ENCODE measurements at regions not wholly inside any gene's neighbourhood (a gene's known extent, or its start where the extent isn't known, plus 50 kb on each side); places are given as distances from the start of the nearest gene placed in this dataset.

- DNase-seq (ENCODE audit: low read depth in 3 of 3): no peak
Measured at GRCh38 chr13:61778531-61778930, 362.9 kb upstream of the PCDH20 start.

DNA sequence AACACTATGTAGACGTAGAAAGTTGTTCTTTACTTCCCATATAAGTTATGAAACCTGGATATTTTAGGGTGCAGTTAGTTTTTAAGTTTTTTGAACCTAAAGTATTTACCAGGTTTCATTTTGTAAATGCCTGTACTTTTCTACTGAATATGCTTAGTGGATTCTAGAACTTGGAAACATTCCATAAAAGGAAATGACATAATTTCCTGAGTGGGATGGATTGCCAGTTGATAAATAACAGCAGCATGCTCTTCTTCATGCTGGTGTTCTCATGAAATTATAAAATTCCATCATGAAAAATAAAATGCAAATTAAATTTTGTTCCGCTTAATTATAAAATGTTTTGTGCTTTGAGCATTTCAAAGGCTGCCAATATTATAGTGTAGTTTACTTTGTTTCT lies 362.2 kb upstream of the PCDH20 start:
- DNase-seq (ENCODE audit: low read depth in 3 of 3): no peak

DNA sequence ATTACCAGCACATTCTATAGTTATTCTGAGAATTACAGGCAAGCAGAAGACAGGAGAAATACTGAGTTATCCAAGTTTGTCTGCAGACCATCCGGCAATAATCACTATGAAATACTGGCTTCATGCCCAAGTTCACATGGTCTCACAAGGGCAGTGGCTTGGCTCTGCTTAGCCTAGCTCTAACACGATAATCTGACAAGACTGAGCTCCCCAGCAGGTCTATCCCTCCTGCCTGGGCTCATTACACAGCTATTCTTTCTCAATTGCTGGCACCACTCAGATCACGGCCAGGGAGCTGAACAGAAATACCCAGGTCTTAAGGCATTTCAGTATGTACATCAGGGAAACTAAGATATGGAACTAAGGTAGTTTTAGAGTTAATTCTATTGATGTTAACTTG lies 361.6 kb upstream of the PCDH20 start:
- no peak for DNase-seq (ENCODE audit: low read depth in 3 of 3)

GRCh38 chr13:61774903-61775302 lies 359.3 kb upstream of the PCDH20 start:
- no peak for DNase-seq (ENCODE audit: low read depth in 3 of 3)

- no peak for DNase-seq (ENCODE audit: low read depth in 3 of 3)
Measured at GRCh38 chr13:61770681-61771080, 355.0 kb upstream of the PCDH20 start.

- DNase-seq (ENCODE audit: low read depth in 3 of 3): no peak
Measured at GRCh38 chr13:61768175-61768574, 352.5 kb upstream of the PCDH20 start.

DNA sequence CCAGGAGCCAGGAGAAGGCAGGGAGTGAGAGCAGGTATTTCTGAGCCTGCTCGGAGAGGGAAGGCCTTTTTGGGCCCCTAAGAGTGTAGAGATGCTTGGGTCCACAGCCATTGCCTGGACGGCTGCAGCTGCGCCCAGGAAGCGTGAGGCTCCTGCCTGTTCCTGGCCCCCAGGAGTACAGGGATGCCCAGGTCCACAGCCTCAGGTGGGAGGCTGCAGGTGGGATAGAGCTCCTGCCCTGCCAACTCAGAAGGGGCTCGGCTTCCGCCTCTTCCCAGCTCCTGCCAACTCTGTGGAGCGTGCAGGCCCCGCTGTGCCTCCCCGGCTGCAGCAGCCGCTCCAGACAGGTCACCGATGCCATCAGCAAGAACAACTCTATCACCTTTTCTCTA lies 351.0 kb upstream of the PCDH20 start:
- DNase-seq (ENCODE audit: low read depth in 3 of 3): no peak

- no peak for DNase-seq (ENCODE audit: low read depth in 3 of 3)
Measured at GRCh38 chr13:61765940-61766666, 350.5 kb upstream of the PCDH20 start.

GRCh38 chr13:61765181-61765742 lies 349.6 kb upstream of the PCDH20 start:
- no peak for DNase-seq (ENCODE audit: low read depth in 3 of 3)

- no peak for DNase-seq (ENCODE audit: low read depth in 3 of 3)
Measured at GRCh38 chr13:61761690-61762089, 346.0 kb upstream of the PCDH20 start.

- no peak for DNase-seq (ENCODE audit: low read depth in 3 of 3)
Measured at GRCh38 chr13:61760102-61760501, 344.5 kb upstream of the PCDH20 start.

DNA sequence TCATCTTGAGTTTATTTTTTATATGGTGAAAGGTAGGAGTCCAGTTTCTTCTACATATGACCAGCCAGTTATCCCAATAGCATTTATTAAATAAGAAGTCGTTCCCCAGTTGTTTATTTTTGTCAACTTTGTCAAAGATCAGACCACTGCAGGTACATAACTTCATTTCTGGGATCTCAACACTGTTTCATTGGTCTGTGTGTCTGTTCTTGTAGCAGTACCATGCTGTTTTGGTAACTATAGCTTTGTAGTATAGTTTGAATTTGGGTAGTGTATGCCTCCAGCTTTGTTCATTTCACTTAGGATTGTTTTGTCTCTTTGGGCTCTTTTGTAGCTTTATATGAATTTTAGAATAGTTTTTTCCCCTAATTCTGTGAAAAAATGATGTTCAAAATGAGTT lies 340.4 kb upstream of the PCDH20 start:
- DNase-seq (ENCODE audit: low read depth in 3 of 3): no peak

- DNase-seq (ENCODE audit: low read depth in 3 of 3): no peak
Measured at GRCh38 chr13:61751039-61751438, 335.4 kb upstream of the PCDH20 start.

- DNase-seq (ENCODE audit: low read depth in 3 of 3): no peak
Measured at GRCh38 chr13:61738236-61738750, 322.6 kb upstream of the PCDH20 start.

DNA sequence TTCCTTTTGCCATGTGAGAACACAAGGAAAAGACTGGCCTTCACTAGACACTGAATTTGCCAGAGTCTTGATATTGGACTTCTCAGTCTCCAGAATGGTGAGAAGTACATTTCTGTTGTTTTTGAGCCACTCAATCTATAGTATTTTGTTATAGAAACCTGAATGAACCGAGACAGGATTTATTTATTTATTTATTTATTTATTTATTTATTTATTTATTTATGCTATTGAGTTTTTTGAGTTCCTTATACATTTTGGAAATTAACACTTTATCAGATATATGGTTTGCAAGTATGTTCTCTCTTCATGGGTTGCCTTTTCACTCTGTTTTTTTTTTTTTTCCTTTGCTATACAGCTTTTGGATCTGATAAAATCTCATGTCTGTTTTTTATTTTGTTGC lies 319.0 kb upstream of the PCDH20 start:
- no peak for DNase-seq (ENCODE audit: low read depth in 3 of 3)

GRCh38 chr13:61728471-61728870 lies 312.8 kb upstream of the PCDH20 start:
- no peak for DNase-seq (ENCODE audit: low read depth in 3 of 3)

- DNase-seq (ENCODE audit: low read depth in 3 of 3): no peak
Measured at GRCh38 chr13:61727767-61728166, 312.1 kb upstream of the PCDH20 start.

GRCh38 chr13:61725806-61726205 lies 310.2 kb upstream of the PCDH20 start:
- DNase-seq (ENCODE audit: low read depth in 3 of 3): no peak

- DNase-seq (ENCODE audit: low read depth in 3 of 3): no peak
Measured at GRCh38 chr13:61722119-61722518, 306.5 kb upstream of the PCDH20 start.

DNA sequence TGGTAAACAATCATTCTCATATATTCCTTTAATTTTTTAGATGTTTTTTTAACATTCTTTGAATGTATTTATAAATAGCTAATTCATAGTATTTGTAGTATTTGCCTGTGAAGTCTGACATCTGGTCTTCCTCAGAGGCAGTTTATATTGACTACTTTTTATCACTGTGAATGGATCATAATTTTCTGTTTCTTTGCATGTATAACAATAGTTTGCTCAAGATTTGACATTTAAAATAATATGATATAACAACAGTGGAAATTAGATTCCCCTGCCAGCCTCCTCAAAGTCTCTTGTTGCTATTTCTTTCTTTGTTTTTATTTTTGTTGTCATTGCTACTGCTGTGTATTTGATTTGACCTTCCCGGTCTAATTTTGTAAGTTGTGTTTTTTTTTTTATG lies 297.0 kb upstream of the PCDH20 start:
- DNase-seq (ENCODE audit: low read depth in 3 of 3): no peak

DNA sequence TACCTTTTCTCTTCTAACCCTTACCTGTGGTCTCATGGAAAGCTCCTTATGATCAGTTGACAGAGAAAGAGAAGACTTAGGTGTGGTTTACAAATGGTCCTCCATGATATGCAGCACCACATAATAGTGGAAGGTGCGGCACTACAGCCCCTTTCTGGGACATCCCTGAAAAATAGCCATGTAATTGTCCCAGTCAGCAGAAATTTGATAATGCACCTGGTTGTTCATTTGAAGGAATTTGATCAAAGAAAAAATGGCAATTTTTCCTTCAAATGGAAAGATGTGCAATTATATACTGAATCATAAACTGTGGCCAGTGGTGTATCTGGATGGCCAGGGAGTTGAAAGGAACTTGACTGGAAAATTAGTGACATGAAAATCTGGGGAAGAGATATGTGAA lies 293.6 kb upstream of the PCDH20 start:
- DNase-seq (ENCODE audit: low read depth in 3 of 3): no peak

DNA sequence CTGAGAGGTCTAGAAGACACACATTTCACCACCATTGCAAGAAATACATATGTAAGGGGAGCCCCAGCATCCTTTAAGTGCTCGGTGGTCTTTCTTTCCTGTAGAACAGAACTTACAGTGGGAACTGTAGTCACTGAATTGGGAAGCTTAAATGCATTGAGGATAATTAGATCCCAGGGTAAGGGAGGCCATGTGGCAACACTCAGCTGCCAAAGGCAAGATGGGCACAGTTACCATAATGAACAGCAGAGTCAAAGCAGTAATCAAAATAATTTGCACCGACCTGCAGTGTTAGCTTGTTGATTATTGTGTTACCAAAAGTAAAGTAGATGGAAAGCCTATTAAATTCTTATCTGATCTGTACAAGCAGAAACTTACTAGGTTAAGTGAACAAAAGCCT lies 291.2 kb upstream of the PCDH20 start:
- DNase-seq (ENCODE audit: low read depth in 3 of 3): no peak

- no peak for DNase-seq (ENCODE audit: low read depth in 3 of 3)
Measured at GRCh38 chr13:61700620-61701019, 285.0 kb upstream of the PCDH20 start.

- no peak for DNase-seq (ENCODE audit: low read depth in 3 of 3)
Measured at GRCh38 chr13:61700181-61700580, 284.5 kb upstream of the PCDH20 start.
